ENCODE measurements at regions not wholly inside any gene's neighbourhood (a gene's known extent, or its start where the extent isn't known, plus 50 kb on each side); places are given as distances from the start of the nearest gene placed in this dataset.

DNA sequence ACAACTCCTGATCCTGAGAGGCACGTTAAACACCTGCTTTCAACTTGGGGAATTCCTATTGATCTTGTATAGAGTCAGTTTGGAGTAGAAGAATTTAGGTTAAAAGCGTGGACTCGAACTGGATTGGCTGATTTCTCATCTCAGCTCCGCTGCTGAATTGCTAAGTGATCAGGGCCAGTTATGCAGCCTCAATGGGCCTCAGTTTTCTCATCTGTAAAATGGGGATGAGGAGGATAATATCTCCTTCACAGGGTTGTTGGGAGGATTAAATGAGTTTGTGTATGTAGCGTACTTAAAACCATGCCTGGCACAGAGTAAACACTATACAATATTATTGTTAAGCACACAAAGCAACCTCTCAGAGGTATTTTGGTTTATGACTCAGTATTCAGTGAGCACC, 53.2 kb upstream of the HEPHL1 start:
- Histone ChIP-seq H3K79me2 (ENCODE audit: control insufficient read depth, insufficient read depth, low read length) (no peaks in the 10 kb centered on the region), H3K9me3 (ENCODE audit: control extremely low read depth in 1 of 3, control insufficient read depth in 2 of 3, insufficient read depth in 1 of 3, low read length in 2 of 3) (no peaks in the 10 kb centered on the region), H3K4me3 (ENCODE audit: control extremely low read depth in 1 of 5, extremely low read depth in 1 of 5, insufficient read depth in 1 of 5, low read depth in 2 of 5, low read length in 4 of 5) (no peak overlapping the region), H3K27ac (ENCODE audit: low read length in 2 of 2) (no peak overlapping the region), H3K36me3 (replicated peaks in 1 of 2; ENCODE audit: control extremely low read depth in 1 of 2, control insufficient read depth in 1 of 2, extremely low read depth in 1 of 2, insufficient read depth in 2 of 2, low read length in 1 of 2) (no peaks in the 10 kb centered on the region), H3K4me1 (ENCODE audit: control insufficient read depth in 2 of 2, insufficient read depth in 2 of 2, low read length in 2 of 2) (no peaks in the 10 kb centered on the region), H3K9ac (ENCODE audit: low read length) (no peak overlapping the region), H2AFZ (ENCODE audit: insufficient read depth, low read depth, low read length, poor library complexity, severe bottlenecking) (no peak overlapping the region), H3K4me2 (replicated peaks; ENCODE audit: low read depth, low read length, poor library complexity, severe bottlenecking) (no peak overlapping the region), H3K27me3 (replicated peaks in 1 of 4; ENCODE audit: control extremely low read depth in 1 of 4, control insufficient read depth in 3 of 4, insufficient read depth in 4 of 4, low read length in 3 of 4) (no peaks in the 10 kb centered on the region), H4K20me1 (ENCODE audit: control insufficient read depth, insufficient read depth, low read length, poor library complexity, severe bottlenecking) (no peaks in the 10 kb centered on the region)
- intact Hi-C loops (cut with micrococcal nuclease): no loop called here
- DNase-seq (no peak), ATAC-seq (ENCODE audit: low read depth) (no peak)
- no peaks in the 10 kb centered on the region for H3K4me1 Mint-ChIP-seq
- H3K4me3 Mint-ChIP-seq: no peak overlapping the region
- H3K27ac Mint-ChIP-seq: no peak overlapping the region
- H3K27me3 Mint-ChIP-seq: peaks cover 6% of the 10 kb centered on the region
- TF ChIP-seq, protein P1, sequence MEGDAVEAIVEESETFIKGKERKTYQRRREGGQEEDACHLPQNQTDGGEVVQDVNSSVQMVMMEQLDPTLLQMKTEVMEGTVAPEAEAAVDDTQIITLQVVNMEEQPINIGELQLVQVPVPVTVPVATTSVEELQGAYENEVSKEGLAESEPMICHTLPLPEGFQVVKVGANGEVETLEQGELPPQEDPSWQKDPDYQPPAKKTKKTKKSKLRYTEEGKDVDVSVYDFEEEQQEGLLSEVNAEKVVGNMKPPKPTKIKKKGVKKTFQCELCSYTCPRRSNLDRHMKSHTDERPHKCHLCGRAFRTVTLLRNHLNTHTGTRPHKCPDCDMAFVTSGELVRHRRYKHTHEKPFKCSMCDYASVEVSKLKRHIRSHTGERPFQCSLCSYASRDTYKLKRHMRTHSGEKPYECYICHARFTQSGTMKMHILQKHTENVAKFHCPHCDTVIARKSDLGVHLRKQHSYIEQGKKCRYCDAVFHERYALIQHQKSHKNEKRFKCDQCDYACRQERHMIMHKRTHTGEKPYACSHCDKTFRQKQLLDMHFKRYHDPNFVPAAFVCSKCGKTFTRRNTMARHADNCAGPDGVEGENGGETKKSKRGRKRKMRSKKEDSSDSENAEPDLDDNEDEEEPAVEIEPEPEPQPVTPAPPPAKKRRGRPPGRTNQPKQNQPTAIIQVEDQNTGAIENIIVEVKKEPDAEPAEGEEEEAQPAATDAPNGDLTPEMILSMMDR (IDR thresholded peaks at IDR 0.05): no peak
- TF ChIP-seq EZH2 (IDR thresholded peaks at IDR 0.05; ENCODE audit: borderline replicate concordance, insufficient read depth, low read depth, low read length, poor library complexity, severe bottlenecking): no peak
- POLR2A ChIA-PET: no interaction called here
- CTCF ChIA-PET: no interaction called here
- 78% methylated on average over 4 of the region's 5 CpGs for WGBS (ENCODE audit: insufficient coverage)
- no peaks in the 10 kb centered on the region for H3K9me3 Mint-ChIP-seq (ENCODE audit: insufficient read depth)

DNA sequence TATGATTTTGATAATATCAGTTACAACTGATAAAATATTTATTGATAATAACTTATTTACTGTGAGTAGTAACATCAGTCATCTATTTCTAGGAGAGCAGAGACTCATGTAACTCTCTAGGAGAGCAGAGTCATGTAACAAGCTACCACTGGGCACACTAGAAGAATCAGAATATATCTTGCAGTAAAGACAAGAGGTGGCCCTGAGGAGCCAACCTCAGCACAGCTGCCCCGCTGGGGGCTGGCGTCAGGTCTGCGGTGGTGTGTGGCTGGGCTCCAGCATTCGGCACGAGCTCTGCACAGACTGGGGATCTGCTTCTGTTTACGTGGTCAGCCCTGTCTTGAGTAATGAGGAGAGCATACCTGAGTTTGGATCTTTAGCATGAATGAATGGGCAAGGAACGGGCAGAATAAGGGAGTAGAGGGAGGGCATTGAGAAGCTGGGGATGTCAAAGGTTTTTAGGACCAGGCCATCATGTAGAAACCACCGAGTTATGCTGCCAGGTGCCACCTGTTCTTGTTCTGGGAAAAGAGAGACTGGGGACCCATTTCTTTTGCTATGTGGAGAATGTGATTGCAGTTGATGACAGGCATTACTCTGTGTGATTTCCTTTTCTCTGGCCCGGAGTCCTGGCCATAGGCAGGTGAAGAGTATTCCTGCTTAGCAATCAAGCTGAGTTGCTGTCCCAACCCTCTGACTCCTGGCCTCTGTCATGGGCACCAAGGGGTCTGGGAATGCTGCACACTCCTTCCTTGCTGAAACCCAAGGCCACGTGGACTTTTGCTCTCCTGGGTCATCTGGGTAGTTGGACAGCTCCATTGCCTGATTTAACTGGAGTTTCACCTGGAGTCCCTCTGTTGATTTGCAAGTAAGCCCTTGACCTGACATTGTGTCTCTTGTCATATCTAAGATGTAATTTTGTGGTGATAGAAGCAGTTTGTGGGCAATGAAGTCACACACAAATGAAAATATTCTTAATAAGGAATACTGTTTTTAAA, 50.9 kb upstream of the HEPHL1 start:
- Histone ChIP-seq H4K20me1 (ENCODE audit: control insufficient read depth, insufficient read depth, low read length, poor library complexity, severe bottlenecking) (no peaks in the 10 kb centered on the region), H3K79me2 (ENCODE audit: control insufficient read depth, insufficient read depth, low read length) (no peaks in the 10 kb centered on the region), H3K4me2 (replicated peaks; ENCODE audit: low read depth, low read length, poor library complexity, severe bottlenecking) (no peak overlapping the region), H3K27me3 (replicated peaks in 1 of 4; ENCODE audit: control extremely low read depth in 1 of 4, control insufficient read depth in 3 of 4, insufficient read depth in 4 of 4, low read length in 3 of 4) (no peaks in the 10 kb centered on the region), H3K36me3 (replicated peaks in 1 of 2; ENCODE audit: control extremely low read depth in 1 of 2, control insufficient read depth in 1 of 2, extremely low read depth in 1 of 2, insufficient read depth in 2 of 2, low read length in 1 of 2) (no peaks in the 10 kb centered on the region), H3K27ac (ENCODE audit: low read length in 2 of 2) (no peak overlapping the region), H3K9me3 (ENCODE audit: control extremely low read depth in 1 of 3, control insufficient read depth in 2 of 3, insufficient read depth in 1 of 3, low read length in 2 of 3) (peaks cover 0 to 6% (median under 1%) of the 10 kb centered on the region in 3 donors), H3K4me3 (ENCODE audit: control extremely low read depth in 1 of 5, extremely low read depth in 1 of 5, insufficient read depth in 1 of 5, low read depth in 2 of 5, low read length in 4 of 5) (no peak overlapping the region), H2AFZ (ENCODE audit: insufficient read depth, low read depth, low read length, poor library complexity, severe bottlenecking) (no peak overlapping the region), H3K4me1 (ENCODE audit: control insufficient read depth in 2 of 2, insufficient read depth in 2 of 2, low read length in 2 of 2) (no peaks in the 10 kb centered on the region), H3K9ac (ENCODE audit: low read length) (no peak overlapping the region)
- Mint-ChIP-seq H3K4me1 (no peaks in the 10 kb centered on the region), H3K9me3 (ENCODE audit: insufficient read depth) (peaks cover 2% of the 10 kb centered on the region), H3K4me3 (no peak overlapping the region), H3K27ac (no peak overlapping the region), H3K27me3 (peaks cover 3% of the 10 kb centered on the region)
- no peak for ATAC-seq (ENCODE audit: low read depth)
- no peak for TF ChIP-seq EZH2 (IDR thresholded peaks at IDR 0.05; ENCODE audit: borderline replicate concordance, insufficient read depth, low read depth, low read length, poor library complexity, severe bottlenecking)
- TF ChIP-seq, protein P1 (IDR thresholded peaks at IDR 0.05): no peak
- no peak for DNase-seq
- ChIA-PET POLR2A (no interaction called here), CTCF (no interaction called here)
- intact Hi-C loops (cut with micrococcal nuclease): no loop called here
- 82% methylated on average over 10 of the region's 10 CpGs for WGBS (ENCODE audit: insufficient coverage)

Measured in B cell (primary cell).